Psoas muscle (tissue), 7 donors: ENCODE measurements at regions not wholly inside any gene's neighbourhood (a gene's known extent, or its start where the extent isn't known, plus 50 kb on each side); places are given as distances from the start of the nearest gene placed in this dataset.

Experiments used
- ATAC-seq, 4 donors: fragments of 200-7000 bp; cut with Tn5 transposase; one replicate each; pipeline ENCODE4 v1.9.1; 2020; ENCODE audit warnings: moderate library complexity in 3 of 4, mild to moderate bottlenecking in 2 of 4
- DNase-seq, 2 donors: peaks; one replicate each; pipeline ENCODE4 v3.0.0-alpha.2; 2020
- H3K27ac ChIP-seq: fragments of 200-600 bp; one replicate; pipeline ENCODE4 v1.8.0; 2022
- H3K27me3 ChIP-seq, 3 donors: fragments of 200-600 bp in 1 of 3; one replicate each; pipeline versions ENCODE4 v1.6.1 to v1.8.0; 2013 to 2022; ENCODE audit warnings: low read length in 2 of 3, mild to moderate bottlenecking in 2 of 3, moderate library complexity in 1 of 3; ENCODE audit not compliant: insufficient read depth in 3 of 3
- H3K36me3 ChIP-seq, 2 donors: fragments of 200-600 bp in 1 of 2; one replicate each; pipeline versions ENCODE4 v1.6.1 to v1.8.0; 2013 to 2022; ENCODE audit warnings: low read depth in 1 of 2, mild to moderate bottlenecking in 1 of 2, moderate library complexity in 1 of 2; ENCODE audit not compliant: insufficient read depth in 1 of 2
- H3K4me1 ChIP-seq: fragments of 200-600 bp; one replicate; pipeline ENCODE4 v1.8.0; 2022
- H3K4me3 ChIP-seq: fragments of 200-600 bp; one replicate; pipeline ENCODE4 v1.8.0; 2022; ENCODE audit warnings: mild to moderate bottlenecking
- H3K9me3 ChIP-seq: fragments of 200-600 bp; one replicate; pipeline ENCODE4 v1.8.0; 2022
- CTCF ChIP-seq: fragments of 200-600 bp; IDR thresholded peaks from one replicate; pipeline ENCODE4 v1.8.0; 2022; ENCODE audit warnings: antibody characterized with exemption
- WGBS, 3 donors: extraction: QIAGEN DNeasy Blood & Tissue Kit; methylation state at CpG; one replicate each; pipeline versions ENCODE4 v1.1.6 to v1.1.7; 2013; 5-methylcytosine and 5-hydroxymethylcytosine counted together
- intact Hi-C, 2 donors: fragments of 100-400 bp; cut with DNase I; formaldehyde crosslinking; loops; one replicate each; pipeline versions ENCODE4 v1.11.0 to v1.14.2; 2022
- donor health status: healthy with polysubstance abuse.
- donor health status: DM: no; HTN: no; CAD: no; lungs with moderate emphysema.
- donor health status: Bipolar disorder and iron deficiency.
- donor health status: healthy.
- donor health status: DM: yes; HTN: yes; CAD: no.
- donor health status: DM: no; HTN: no; CAD: no.
- donor health status: DM: yes; HTN: yes; CAD: no.

- no peak for DNase-seq
- Histone ChIP-seq H3K27ac (no peak overlapping the region), H3K4me1 (no peaks in the 10 kb centered on the region), H3K36me3 (no peaks in the 10 kb centered on the region), H3K4me3 (no peak overlapping the region), H3K9me3 (no peaks in the 10 kb centered on the region), H3K27me3 (no peaks in the 10 kb centered on the region)
- no peak for ATAC-seq
- 85 to 100% (median 88%) methylated on average over 2 of the region's 2 CpGs for WGBS, 3 donors
- TF ChIP-seq CTCF = no peak
- intact Hi-C loops = no loop called here
Observed at GRCh38 chr6:21392177-21392576, 201.4 kb upstream of the SOX4 start.

- 62 to 65% (median 64%) methylated on average over 10 of the region's 10 CpGs for WGBS, 3 donors
- H3K9me3 ChIP-seq = no peaks in the 10 kb centered on the region
- ATAC-seq = no peak
- H3K27me3 ChIP-seq = no peaks in the 10 kb centered on the region
- no peak for TF ChIP-seq CTCF
- DNase-seq = no peak
- intact Hi-C loops = no loop called here
- no peak overlapping the region for H3K4me3 ChIP-seq
- H3K4me1 ChIP-seq = no peaks in the 10 kb centered on the region
- H3K27ac ChIP-seq = no peak overlapping the region
- no peaks in the 10 kb centered on the region for H3K36me3 ChIP-seq
Observed at GRCh38 chr6:21393441-21394165, 199.9 kb upstream of the SOX4 start.

- Histone ChIP-seq H3K4me3 (no peak overlapping the region), H3K27ac (no peak overlapping the region), H3K4me1 (no peaks in the 10 kb centered on the region), H3K27me3 (no peaks in the 10 kb centered on the region), H3K36me3 (no peaks in the 10 kb centered on the region), H3K9me3 (no peaks in the 10 kb centered on the region)
- WGBS, 3 donors = 68 to 80% (median 68%) methylated on average over 2 of the region's 2 CpGs
- intact Hi-C loops = no loop called here
- no peak for ATAC-seq
- DNase-seq = no peak
- no peak for TF ChIP-seq CTCF
Observed at GRCh38 chr6:21395121-21395520, 198.4 kb upstream of the SOX4 start.

- no peak overlapping the region for H3K4me3 ChIP-seq
- ATAC-seq = no peak
- H3K27me3 ChIP-seq = no peaks in the 10 kb centered on the region
- no peaks in the 10 kb centered on the region for H3K4me1 ChIP-seq
- intact Hi-C loops = no loop called here
- no peak overlapping the region for H3K27ac ChIP-seq
- no peak for TF ChIP-seq CTCF
- H3K36me3 ChIP-seq = no peaks in the 10 kb centered on the region
- DNase-seq = no peak
- H3K9me3 ChIP-seq = no peaks in the 10 kb centered on the region
Observed at GRCh38 chr6:21396313-21396712, 197.2 kb upstream of the SOX4 start.

GRCh38 chr6:21398741-21399325, 194.7 kb upstream of the SOX4 start:
- DNase-seq = no peak
- H3K27me3 ChIP-seq = no peaks in the 10 kb centered on the region
- no peaks in the 10 kb centered on the region for H3K4me1 ChIP-seq
- no peak overlapping the region for H3K27ac ChIP-seq
- no peak overlapping the region for H3K4me3 ChIP-seq
- no peak for ATAC-seq
- H3K36me3 ChIP-seq = no peaks in the 10 kb centered on the region
- no peaks in the 10 kb centered on the region for H3K9me3 ChIP-seq
- 89 to 91% (median 90%) methylated on average over 10 of the region's 10 CpGs for WGBS, 3 donors
- intact Hi-C loops = no loop called here
- TF ChIP-seq CTCF = no peak
